Calu3 (cell line): ENCODE measurements at regions not wholly inside any gene's neighbourhood (a gene's known extent, or its start where the extent isn't known, plus 50 kb on each side); places are given as distances from the start of the nearest gene placed in this dataset.

ENCODE experiments used
- BruUV-seq: library from RNA; stranded (reverse); fragments of 400-500 nt; replicated peaks from 2 replicates; lab custom pipeline; 2021; lab: Mats Ljungman, UMichigan
- CTCF ChIA-PET: fragments of 300-600 bp; sonication (Branson Sonifier 250); formaldehyde crosslinking; loops from one replicate; lab custom pipeline; 2022; ENCODE audit warnings: antibody characterized with exemption; lab: Charles Lee
- DNase-seq: peaks from one replicate; pipeline ENCODE4 v3.0.0; 2022
- H3K27ac Mint-ChIP-seq: one replicate; pipeline ENCODE4 v1.8.0; 2022; ENCODE audit warnings: mixed read lengths; ENCODE audit not compliant: unreplicated experiment
- H3K27me3 Mint-ChIP-seq: one replicate; pipeline ENCODE4 v1.8.0; 2022; ENCODE audit warnings: mixed read lengths; ENCODE audit not compliant: unreplicated experiment
- H3K36me3 Mint-ChIP-seq: one replicate; pipeline ENCODE4 v1.8.0; 2022; ENCODE audit warnings: mild to moderate bottlenecking, moderate library complexity, mixed read lengths; ENCODE audit not compliant: insufficient read depth, unreplicated experiment
- H3K4me1 Mint-ChIP-seq: one replicate; pipeline ENCODE4 v1.8.0; 2022; ENCODE audit warnings: mild to moderate bottlenecking, low read depth, mixed read lengths; ENCODE audit not compliant: unreplicated experiment
- H3K4me3 Mint-ChIP-seq: one replicate; pipeline ENCODE4 v1.8.0; 2022; ENCODE audit warnings: mild to moderate bottlenecking, low read depth, moderate library complexity, mixed read lengths; ENCODE audit not compliant: unreplicated experiment
- H3K9me3 Mint-ChIP-seq: one replicate; pipeline ENCODE4 v1.8.0; 2022; ENCODE audit warnings: low read depth, mixed read lengths; ENCODE audit not compliant: unreplicated experiment
- CTCF ChIP-seq: fragments of 200-600 bp; IDR thresholded peaks from one replicate; pipeline ENCODE4 v1.8.0; 2022; ENCODE audit warnings: antibody characterized with exemption; ENCODE audit not compliant: unreplicated experiment
- intact Hi-C: fragments of 100-400 bp; cut with micrococcal nuclease; formaldehyde crosslinking; loops from one replicate; pipeline ENCODE4 v1.10.0; 2022; ENCODE audit not compliant: unreplicated experiment

- H3K27ac Mint-ChIP-seq, result no peak overlapping the region
- no peak for TF ChIP-seq CTCF
- no peaks in the 10 kb centered on the region for H3K4me1 Mint-ChIP-seq
- BruUV-seq, result no TSS peak
- H3K9me3 Mint-ChIP-seq, result no peaks in the 10 kb centered on the region
- CTCF ChIA-PET, result no interaction called here
- peaks cover 92% of the 10 kb centered on the region for H3K27me3 Mint-ChIP-seq
- no peak for DNase-seq
- no peak overlapping the region for H3K4me3 Mint-ChIP-seq
- no peaks in the 10 kb centered on the region for H3K36me3 Mint-ChIP-seq
- intact Hi-C loops, result no loop called here
These were observed 96.5 kb upstream of the PRR5 start for GRCh38 chr22:44605486-44605885.

GRCh38 chr22:44604991-44605390, 97.0 kb upstream of the PRR5 start:
- intact Hi-C loops, result no loop called here
- no peak for DNase-seq

GRCh38 chr22:44604455-44604854, 97.5 kb upstream of the PRR5 start:
- peaks cover 92% of the 10 kb centered on the region for H3K27me3 Mint-ChIP-seq

More at GRCh38 chr22:44604991-44605390, 97.0 kb upstream of the PRR5 start:
- Mint-ChIP-seq H3K27me3 (peaks cover 92% of the 10 kb centered on the region), H3K36me3 (no peaks in the 10 kb centered on the region), H3K9me3 (no peaks in the 10 kb centered on the region), H3K4me3 (no peak overlapping the region), H3K27ac (no peak overlapping the region), H3K4me1 (no peaks in the 10 kb centered on the region)
- no TSS peak for BruUV-seq
- no peak for TF ChIP-seq CTCF
- CTCF ChIA-PET, result no interaction called here

GRCh38 chr22:44603767-44604166, 98.2 kb upstream of the PRR5 start:
- CTCF ChIA-PET, result no interaction called here
- intact Hi-C loops, result no loop called here
- no peaks in the 10 kb centered on the region for H3K9me3 Mint-ChIP-seq
- no peaks in the 10 kb centered on the region for H3K4me1 Mint-ChIP-seq
- no peak overlapping the region for H3K4me3 Mint-ChIP-seq
- DNase-seq, result no peak
- no peak overlapping the region for H3K27ac Mint-ChIP-seq
- TF ChIP-seq CTCF, result no peak
- H3K27me3 Mint-ChIP-seq, result peaks cover 94% of the 10 kb centered on the region
- H3K36me3 Mint-ChIP-seq, result no peaks in the 10 kb centered on the region
- no TSS peak for BruUV-seq

More at GRCh38 chr22:44604455-44604854, 97.5 kb upstream of the PRR5 start:
- Mint-ChIP-seq H3K4me3 (no peak overlapping the region), H3K27ac (no peak overlapping the region), H3K36me3 (no peaks in the 10 kb centered on the region), H3K4me1 (no peaks in the 10 kb centered on the region), H3K9me3 (no peaks in the 10 kb centered on the region)
- intact Hi-C loops, result no loop called here
- CTCF ChIA-PET, result no interaction called here
- no TSS peak for BruUV-seq
- DNase-seq, result no peak
- no peak for TF ChIP-seq CTCF

GRCh38 chr22:44601725-44602124, 100.3 kb upstream of the PRR5 start:
- intact Hi-C loops, result no loop called here
- Mint-ChIP-seq H3K4me3 (no peak overlapping the region), H3K27me3 (peaks cover 94% of the 10 kb centered on the region), H3K27ac (no peak overlapping the region), H3K36me3 (no peaks in the 10 kb centered on the region), H3K9me3 (no peaks in the 10 kb centered on the region), H3K4me1 (no peaks in the 10 kb centered on the region)
- CTCF ChIA-PET, result no interaction called here
- DNase-seq, result no peak
- no TSS peak for BruUV-seq
- TF ChIP-seq CTCF, result no peak
